ENCODE measurements at regions not wholly inside any gene's neighbourhood (a gene's known extent, or its start where the extent isn't known, plus 50 kb on each side); places are given as distances from the start of the nearest gene placed in this dataset.

- no peak for DNase-seq (ENCODE audit: low spot score)
- Mint-ChIP-seq H3K36me3 (no peaks in the 10 kb centered on the region), H3K4me1 (ENCODE audit: low read depth in 2 of 2) (no peaks in the 10 kb centered on the region), H3K4me3 (no peak overlapping the region), H3K27ac (no peak overlapping the region), H3K27me3 (no peaks in the 10 kb centered on the region), H3K9me3 (peaks cover 3% of the 10 kb centered on the region)
- no peak for ATAC-seq
Measured at GRCh38 chr14:43479596-43480195, 1027.4 kb downstream of the FSCB start.

DNA sequence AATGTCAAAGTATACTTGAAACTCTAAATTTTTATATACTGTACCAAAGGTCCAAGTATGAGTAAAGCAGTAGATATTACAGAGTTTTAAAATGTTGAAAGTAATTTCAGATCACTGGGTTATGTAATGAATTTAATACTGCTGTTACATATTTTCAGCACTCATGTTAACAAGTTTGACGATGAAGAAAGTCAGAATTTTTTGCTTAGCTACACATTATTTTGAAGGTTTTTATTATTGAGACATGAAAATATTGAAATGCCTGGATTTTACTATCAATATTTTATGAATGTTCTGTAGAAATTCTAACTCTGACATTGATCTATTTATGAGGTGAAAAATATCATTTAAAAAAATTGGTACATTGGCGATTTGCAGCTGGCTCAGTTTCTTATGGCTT lies 1030.3 kb downstream of the FSCB start:
- Mint-ChIP-seq H3K4me3 (no peak overlapping the region), H3K27me3 (no peaks in the 10 kb centered on the region), H3K27ac (no peak overlapping the region), H3K9me3 (peaks cover 3% of the 10 kb centered on the region), H3K36me3 (peaks cover 1% of the 10 kb centered on the region), H3K4me1 (ENCODE audit: low read depth in 2 of 2) (no peaks in the 10 kb centered on the region)
- ATAC-seq (no peak), DNase-seq (ENCODE audit: low spot score) (no peak)

DNA sequence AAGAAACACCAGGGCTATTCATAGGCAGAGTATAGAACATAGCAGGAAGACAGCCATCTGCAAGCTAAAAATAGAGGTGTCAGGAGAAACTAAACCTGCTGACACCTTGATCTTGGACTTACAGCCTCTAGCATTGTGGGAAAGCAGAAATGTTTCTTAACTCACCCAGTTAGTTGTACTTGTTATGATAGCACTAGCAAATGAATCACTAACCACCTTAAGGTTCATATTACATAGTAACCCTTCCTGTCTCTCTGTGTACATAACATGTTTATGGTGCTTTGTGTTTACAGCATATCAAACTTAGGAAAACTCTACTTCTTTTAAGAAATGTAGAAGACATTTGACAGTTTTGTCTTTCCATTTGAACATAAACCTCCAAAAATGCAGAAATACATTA lies 1031.3 kb downstream of the FSCB start:
- Mint-ChIP-seq H3K36me3 (peaks cover 4% of the 10 kb centered on the region), H3K4me3 (no peak overlapping the region), H3K27me3 (no peaks in the 10 kb centered on the region), H3K27ac (no peak overlapping the region), H3K9me3 (peaks cover 6% of the 10 kb centered on the region), H3K4me1 (ENCODE audit: low read depth in 2 of 2) (no peaks in the 10 kb centered on the region)
- DNase-seq (ENCODE audit: low spot score): no peak
- no peak for ATAC-seq

DNA sequence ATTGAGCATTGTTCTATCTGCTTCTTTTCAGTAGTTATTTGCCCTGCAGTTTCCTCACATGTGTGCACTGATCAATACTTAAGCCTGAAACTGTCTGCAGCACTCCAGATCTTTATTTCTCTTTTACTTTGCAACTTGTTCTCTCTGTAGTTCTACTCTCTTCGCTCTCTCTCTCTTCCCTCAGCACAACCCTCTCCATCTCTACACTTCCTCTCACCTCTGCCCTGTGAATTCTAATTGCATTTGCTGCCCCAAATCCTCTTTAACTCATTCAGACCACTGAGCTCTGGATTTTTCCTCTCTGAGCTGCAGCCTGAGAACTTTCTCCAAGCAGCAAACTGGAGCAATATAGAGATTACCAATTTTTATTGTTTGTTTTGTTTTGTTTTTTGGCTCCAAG lies 1035.5 kb downstream of the FSCB start:
- H3K36me3 Mint-ChIP-seq: peaks cover 4% of the 10 kb centered on the region
- no peak overlapping the region for H3K4me3 Mint-ChIP-seq
- no peaks in the 10 kb centered on the region for H3K4me1 Mint-ChIP-seq (ENCODE audit: low read depth in 2 of 2)
- no peak for DNase-seq (ENCODE audit: low spot score)
- H3K27me3 Mint-ChIP-seq: no peaks in the 10 kb centered on the region
- H3K9me3 Mint-ChIP-seq: peaks cover 6% of the 10 kb centered on the region
- ATAC-seq: no peak
- H3K27ac Mint-ChIP-seq: no peak overlapping the region

DNA sequence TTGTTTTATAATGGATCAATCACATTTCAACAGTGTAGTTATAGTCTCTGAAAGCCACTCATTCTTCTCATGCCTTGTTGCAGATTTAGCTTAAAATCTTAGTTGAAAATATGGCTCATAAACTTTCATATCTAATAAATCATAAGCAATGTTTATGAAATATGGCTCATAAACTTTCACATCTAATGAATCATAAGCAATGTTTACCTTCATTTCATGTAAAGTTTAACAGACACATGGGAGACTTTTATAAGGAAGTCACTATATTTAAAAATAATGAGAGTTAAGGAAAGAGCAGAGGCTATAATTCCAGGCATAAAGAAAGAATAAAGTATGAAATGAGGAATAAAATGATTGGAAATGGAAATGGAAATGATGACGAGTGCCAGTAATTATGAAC lies 1042.1 kb downstream of the FSCB start:
- Mint-ChIP-seq H3K4me3 (no peak overlapping the region), H3K27me3 (no peaks in the 10 kb centered on the region), H3K9me3 (peaks cover 15% of the 10 kb centered on the region), H3K27ac (no peak overlapping the region), H3K4me1 (ENCODE audit: low read depth in 2 of 2) (no peaks in the 10 kb centered on the region), H3K36me3 (peaks cover under 1% of the 10 kb centered on the region)
- DNase-seq (ENCODE audit: low spot score) (no peak), ATAC-seq (no peak)

DNA sequence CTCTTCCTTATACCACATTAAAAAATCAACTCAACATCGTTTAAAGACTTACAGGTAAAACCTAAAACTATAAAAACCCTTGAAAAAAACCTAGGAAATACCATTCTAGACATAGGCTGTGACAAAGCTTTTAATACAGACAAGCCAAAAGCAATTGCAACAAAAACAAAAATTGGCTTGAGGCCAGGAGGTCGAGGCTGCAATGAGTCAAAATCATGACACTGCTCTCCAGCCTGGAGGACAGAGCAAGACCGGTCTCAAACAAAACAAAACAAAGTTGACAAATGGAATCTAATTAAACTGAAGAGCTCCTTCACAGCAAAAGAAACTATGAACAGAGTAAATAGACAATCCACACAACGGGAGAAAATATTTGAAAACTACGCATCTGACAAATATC lies 1057.8 kb downstream of the FSCB start:
- peaks cover 14% of the 10 kb centered on the region for H3K36me3 Mint-ChIP-seq
- H3K4me1 Mint-ChIP-seq (ENCODE audit: low read depth in 2 of 2): no peaks in the 10 kb centered on the region
- no peaks in the 10 kb centered on the region for H3K27me3 Mint-ChIP-seq
- H3K27ac Mint-ChIP-seq: no peak overlapping the region
- DNase-seq (ENCODE audit: low spot score): no peak
- peaks cover 24% of the 10 kb centered on the region for H3K9me3 Mint-ChIP-seq
- no peak overlapping the region for H3K4me3 Mint-ChIP-seq
- ATAC-seq: no peak

DNA sequence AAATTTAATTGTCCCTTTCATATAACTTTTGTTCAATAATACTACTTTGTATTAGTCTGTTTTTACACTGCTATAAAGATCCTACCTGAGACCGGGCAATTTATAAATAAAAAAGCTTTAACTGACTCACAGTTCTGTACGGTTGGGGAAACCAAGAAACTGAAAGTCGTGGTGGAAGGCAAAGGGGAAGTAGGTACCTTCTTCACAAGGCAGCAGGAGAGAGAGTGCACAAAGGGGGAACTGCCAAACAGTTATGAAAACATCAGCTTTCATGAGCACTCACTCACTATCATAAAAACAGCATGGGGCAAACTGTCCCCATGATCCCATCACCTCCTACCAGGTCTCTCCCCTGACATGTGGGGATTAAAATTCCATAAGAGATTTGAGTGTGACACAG lies 1069.0 kb downstream of the FSCB start:
- DNase-seq (ENCODE audit: low spot score): no peak
- Mint-ChIP-seq H3K4me1 (ENCODE audit: low read depth in 2 of 2) (no peaks in the 10 kb centered on the region), H3K4me3 (no peak overlapping the region), H3K36me3 (peaks cover 6% of the 10 kb centered on the region), H3K9me3 (peaks cover 26% of the 10 kb centered on the region), H3K27me3 (no peaks in the 10 kb centered on the region), H3K27ac (no peak overlapping the region)
- no peak for ATAC-seq

DNA sequence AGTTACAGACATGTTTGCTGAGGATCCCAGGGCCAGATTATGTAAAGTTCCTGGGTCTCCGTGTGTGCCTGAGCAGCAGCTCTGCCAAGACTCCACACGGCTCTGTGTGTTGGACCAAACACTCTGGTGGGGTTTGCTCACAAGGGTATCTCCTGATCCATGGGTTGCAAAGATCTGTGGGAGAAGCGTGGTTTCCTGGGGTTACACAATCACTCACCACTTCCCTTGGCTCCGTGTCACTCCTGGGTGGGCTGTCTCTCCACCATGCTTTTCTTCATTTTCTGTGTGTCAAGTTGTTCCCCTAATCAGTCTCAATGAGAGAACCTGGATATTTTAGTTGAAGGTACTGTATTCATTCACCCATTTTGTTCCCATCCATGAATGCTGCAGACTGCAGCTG lies 1088.8 kb downstream of the FSCB start:
- H3K4me3 Mint-ChIP-seq: no peak overlapping the region
- no peak for ATAC-seq
- peaks cover 20% of the 10 kb centered on the region for H3K9me3 Mint-ChIP-seq
- no peak overlapping the region for H3K27ac Mint-ChIP-seq
- peaks cover 15% of the 10 kb centered on the region for H3K36me3 Mint-ChIP-seq
- H3K4me1 Mint-ChIP-seq (ENCODE audit: low read depth in 2 of 2): no peaks in the 10 kb centered on the region
- no peaks in the 10 kb centered on the region for H3K27me3 Mint-ChIP-seq
- no peak for DNase-seq (ENCODE audit: low spot score)

- no peaks in the 10 kb centered on the region for H3K4me1 Mint-ChIP-seq (ENCODE audit: low read depth in 2 of 2)
- H3K4me3 Mint-ChIP-seq: no peak overlapping the region
- DNase-seq (ENCODE audit: low spot score): no peak
- peaks cover 12% of the 10 kb centered on the region for H3K9me3 Mint-ChIP-seq
- no peak for ATAC-seq
- no peaks in the 10 kb centered on the region for H3K36me3 Mint-ChIP-seq
- no peaks in the 10 kb centered on the region for H3K27me3 Mint-ChIP-seq
- H3K27ac Mint-ChIP-seq: no peak overlapping the region
Measured at GRCh38 chr14:43413084-43413483, 1094.0 kb downstream of the FSCB start.

- Mint-ChIP-seq H3K27me3 (no peaks in the 10 kb centered on the region), H3K4me1 (ENCODE audit: low read depth in 2 of 2) (no peaks in the 10 kb centered on the region), H3K27ac (no peak overlapping the region), H3K9me3 (peaks cover 15% of the 10 kb centered on the region), H3K4me3 (no peak overlapping the region), H3K36me3 (peaks cover 4% of the 10 kb centered on the region)
- ATAC-seq (no peak), DNase-seq (ENCODE audit: low spot score) (no peak)
Measured at GRCh38 chr14:43411841-43412240, 1095.2 kb downstream of the FSCB start.

- Mint-ChIP-seq H3K27me3 (no peaks in the 10 kb centered on the region), H3K4me1 (ENCODE audit: low read depth in 2 of 2) (no peaks in the 10 kb centered on the region), H3K27ac (no peak overlapping the region), H3K4me3 (no peak overlapping the region), H3K9me3 (peaks cover 10% of the 10 kb centered on the region), H3K36me3 (peaks cover 6% of the 10 kb centered on the region)
- ATAC-seq (no peak), DNase-seq (ENCODE audit: low spot score) (no peak)
Measured at GRCh38 chr14:43410631-43411030, 1096.5 kb downstream of the FSCB start.

DNA sequence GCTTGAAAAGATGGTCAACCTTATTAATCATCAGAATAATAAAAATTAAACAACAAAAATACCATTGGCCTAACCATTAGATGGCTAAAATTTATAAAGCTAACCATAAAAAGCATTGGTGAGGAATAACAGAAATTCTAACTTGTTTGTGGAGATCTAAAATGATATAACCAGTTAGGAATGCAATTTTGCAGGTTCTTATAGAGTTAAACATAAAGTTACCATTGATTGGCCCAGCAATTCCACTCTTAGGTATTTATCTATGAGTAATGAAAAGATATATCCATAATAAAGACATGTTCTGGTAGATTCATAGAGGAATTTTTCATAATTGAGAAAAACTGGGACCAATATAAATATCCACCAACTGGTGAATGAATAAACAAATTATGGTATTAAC lies 1098.6 kb downstream of the FSCB start:
- peaks cover 13% of the 10 kb centered on the region for H3K36me3 Mint-ChIP-seq
- H3K9me3 Mint-ChIP-seq: peaks cover 15% of the 10 kb centered on the region
- H3K4me1 Mint-ChIP-seq (ENCODE audit: low read depth in 2 of 2): no peaks in the 10 kb centered on the region
- no peak overlapping the region for H3K4me3 Mint-ChIP-seq
- no peak overlapping the region for H3K27ac Mint-ChIP-seq
- ATAC-seq (no peak), DNase-seq (ENCODE audit: low spot score) (no peak)
- no peaks in the 10 kb centered on the region for H3K27me3 Mint-ChIP-seq

- H3K9me3 Mint-ChIP-seq: peaks cover 12% of the 10 kb centered on the region
- H3K4me3 Mint-ChIP-seq: no peak overlapping the region
- H3K27ac Mint-ChIP-seq: no peak overlapping the region
- H3K36me3 Mint-ChIP-seq: peaks cover 13% of the 10 kb centered on the region
- H3K4me1 Mint-ChIP-seq (ENCODE audit: low read depth in 2 of 2): no peaks in the 10 kb centered on the region
- DNase-seq (ENCODE audit: low spot score) (no peak), ATAC-seq (no peak)
- H3K27me3 Mint-ChIP-seq: no peaks in the 10 kb centered on the region
Measured at GRCh38 chr14:43407706-43408105, 1099.4 kb downstream of the FSCB start.

DNA sequence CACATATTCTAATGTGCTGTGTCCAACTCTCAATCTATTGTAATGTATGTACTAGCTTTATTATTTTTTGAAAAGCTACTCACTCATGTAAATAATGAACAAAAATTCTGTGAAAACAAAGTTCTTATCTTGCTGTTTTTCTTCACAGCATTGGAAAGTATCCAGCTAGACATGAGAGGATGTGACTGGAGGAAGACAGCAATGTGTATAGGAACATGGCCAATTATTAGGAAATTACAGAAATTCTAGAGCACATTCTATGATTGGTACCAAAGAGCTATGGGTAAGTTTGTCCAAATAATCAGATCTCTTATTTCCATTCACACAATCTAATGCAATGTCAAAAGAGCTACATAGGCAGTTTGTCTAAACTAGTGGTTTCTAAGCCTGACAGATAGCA lies 1100.2 kb downstream of the FSCB start:
- no peak for DNase-seq (ENCODE audit: low spot score)
- no peak overlapping the region for H3K4me3 Mint-ChIP-seq
- H3K9me3 Mint-ChIP-seq: peaks cover 12% of the 10 kb centered on the region

DNA sequence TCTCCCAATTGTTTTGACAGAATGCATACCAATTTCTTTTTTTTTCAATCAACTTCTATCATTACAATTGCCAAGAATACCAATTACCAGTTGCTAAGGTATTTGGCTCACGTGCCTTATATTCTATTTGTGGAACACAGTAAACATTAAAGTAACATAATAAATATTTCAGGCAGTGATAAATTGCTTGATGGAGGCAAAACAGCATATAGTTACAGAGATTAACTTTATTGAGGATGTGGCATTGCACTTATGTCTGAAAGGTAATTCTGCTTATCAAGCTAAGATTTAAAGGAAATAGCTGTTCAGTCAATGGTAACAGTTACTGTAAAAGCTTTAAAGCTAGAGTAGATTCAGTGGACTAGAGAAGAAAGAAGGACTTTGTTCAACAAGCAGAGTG lies 1107.8 kb downstream of the FSCB start:
- peaks cover 10% of the 10 kb centered on the region for H3K36me3 Mint-ChIP-seq
- no peak overlapping the region for H3K4me3 Mint-ChIP-seq
- no peak overlapping the region for H3K27ac Mint-ChIP-seq
- H3K27me3 Mint-ChIP-seq: no peaks in the 10 kb centered on the region
- H3K9me3 Mint-ChIP-seq: peaks cover 11% of the 10 kb centered on the region
- DNase-seq (ENCODE audit: low spot score) (no peak), ATAC-seq (no peak)
- H3K4me1 Mint-ChIP-seq (ENCODE audit: low read depth in 2 of 2): no peaks in the 10 kb centered on the region

More for the DNA sequence above, 1100.2 kb downstream of the FSCB start:
- Mint-ChIP-seq H3K27me3 (no peaks in the 10 kb centered on the region), H3K4me1 (ENCODE audit: low read depth in 2 of 2) (no peaks in the 10 kb centered on the region), H3K36me3 (peaks cover 13% of the 10 kb centered on the region), H3K27ac (no peak overlapping the region)
- no peak for ATAC-seq

Data from natural killer cell treated with Interleukin-12 subunit alpha and Interleukin-12 subunit beta and Interleukin-15 and Interleukin-18, amount 100 ng/mL, for 72 hours (primary cell).